NCI-H128 (cell line): ENCODE measurements at regions not wholly inside any gene's neighbourhood (a gene's known extent, or its start where the extent isn't known, plus 50 kb on each side); places are given as distances from the start of the nearest gene placed in this dataset.

ENCODE experiments used
- DNase-seq: peaks from one replicate; lab custom pipeline; 2025; ENCODE audit not compliant: unreplicated experiment; lab: John Stamatoyannopoulos, UW

GRCh38 chr12:28814246-28814645 lies 334.8 kb upstream of the FAR2 start:
- DNase-seq = no peak

- no peak for DNase-seq
Measured at GRCh38 chr12:28817524-28817923, 331.6 kb upstream of the FAR2 start.

GRCh38 chr12:28824193-28824846 lies 324.8 kb upstream of the FAR2 start:
- DNase-seq = no peak

GRCh38 chr12:28824849-28825248 lies 324.2 kb upstream of the FAR2 start:
- DNase-seq = no peak

- DNase-seq = no peak
Measured at GRCh38 chr12:28826766-28827165, 322.3 kb upstream of the FAR2 start.

- DNase-seq = no peak
Measured at GRCh38 chr12:28827861-28828260, 321.2 kb upstream of the FAR2 start.

- no peak for DNase-seq
Measured at GRCh38 chr12:28828318-28828717, 320.8 kb upstream of the FAR2 start.

- DNase-seq = no peak
Measured at GRCh38 chr12:28830491-28830890, 318.6 kb upstream of the FAR2 start.

- DNase-seq = no peak
Measured at GRCh38 chr12:28844718-28845117, 304.4 kb upstream of the FAR2 start.

GRCh38 chr12:28851781-28852180 lies 297.3 kb upstream of the FAR2 start:
- DNase-seq = no peak

GRCh38 chr12:28855761-28856310 lies 293.2 kb upstream of the FAR2 start:
- DNase-seq = no peak

GRCh38 chr12:28857369-28857768 lies 291.7 kb upstream of the FAR2 start:
- DNase-seq = no peak

GRCh38 chr12:28859551-28859950 lies 289.5 kb upstream of the FAR2 start:
- no peak for DNase-seq

GRCh38 chr12:28865776-28866175 lies 283.3 kb upstream of the FAR2 start:
- no peak for DNase-seq

- DNase-seq = no peak
Measured at GRCh38 chr12:28866296-28866695, 282.8 kb upstream of the FAR2 start.

GRCh38 chr12:28866715-28867503 lies 282.2 kb upstream of the FAR2 start:
- no peak for DNase-seq

GRCh38 chr12:28868414-28868813 lies 280.7 kb upstream of the FAR2 start:
- DNase-seq = no peak

GRCh38 chr12:28869197-28869596 lies 279.9 kb upstream of the FAR2 start:
- DNase-seq = no peak

- no peak for DNase-seq
Measured at GRCh38 chr12:28870839-28871440, 278.1 kb upstream of the FAR2 start.

GRCh38 chr12:28872654-28873268 lies 276.3 kb upstream of the FAR2 start:
- peak; percentile 11 for DNase-seq

GRCh38 chr12:28874758-28875157 lies 274.3 kb upstream of the FAR2 start:
- no peak for DNase-seq
